ENCODE measurements at regions not wholly inside any gene's neighbourhood (a gene's known extent, or its start where the extent isn't known, plus 50 kb on each side); places are given as distances from the start of the nearest gene placed in this dataset.

DNA sequence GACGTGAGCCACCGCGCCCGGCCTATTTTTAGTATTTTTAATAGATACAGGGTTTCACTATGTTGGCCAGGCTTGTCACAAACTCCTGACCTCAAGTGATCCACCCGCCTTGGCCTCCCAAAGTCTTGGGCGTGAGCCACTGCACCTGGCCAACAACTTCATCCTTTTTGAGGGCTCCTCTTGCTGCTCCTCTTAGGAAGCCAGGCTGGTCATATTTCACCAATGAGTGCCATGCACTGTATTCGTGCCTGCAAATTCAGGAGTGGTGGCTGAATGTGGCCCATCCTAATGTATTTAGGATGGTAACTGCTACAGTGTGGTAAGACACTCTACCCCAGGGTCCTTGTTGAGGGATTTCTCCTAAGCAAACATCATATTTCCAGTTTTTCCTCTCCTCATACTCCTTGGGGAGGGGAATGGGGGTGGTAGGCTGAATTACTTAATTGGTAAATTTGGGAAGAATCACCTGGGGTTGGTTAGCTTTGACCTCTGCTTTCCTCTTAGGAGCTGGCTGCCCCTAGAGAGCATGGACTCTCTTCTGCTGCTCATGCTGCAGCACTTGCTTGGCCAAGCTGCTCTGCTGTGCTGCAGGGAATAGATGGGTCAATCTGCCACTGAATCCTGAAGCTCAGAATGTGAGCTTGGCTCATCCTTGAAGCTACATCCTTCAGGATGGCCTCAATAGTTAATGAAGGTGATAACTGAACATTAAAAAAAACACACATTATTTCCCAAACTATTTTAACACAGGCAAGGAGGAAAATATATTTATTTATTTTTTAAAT lies 167.4 kb downstream of the HS3ST1 start:
- no peak for TF ChIP-seq FOXA2 (IDR thresholded peaks at IDR 0.05)
- TF ChIP-seq ATF3 (IDR thresholded peaks at IDR 0.05) = no peak
- TF ChIP-seq, protein P1, sequence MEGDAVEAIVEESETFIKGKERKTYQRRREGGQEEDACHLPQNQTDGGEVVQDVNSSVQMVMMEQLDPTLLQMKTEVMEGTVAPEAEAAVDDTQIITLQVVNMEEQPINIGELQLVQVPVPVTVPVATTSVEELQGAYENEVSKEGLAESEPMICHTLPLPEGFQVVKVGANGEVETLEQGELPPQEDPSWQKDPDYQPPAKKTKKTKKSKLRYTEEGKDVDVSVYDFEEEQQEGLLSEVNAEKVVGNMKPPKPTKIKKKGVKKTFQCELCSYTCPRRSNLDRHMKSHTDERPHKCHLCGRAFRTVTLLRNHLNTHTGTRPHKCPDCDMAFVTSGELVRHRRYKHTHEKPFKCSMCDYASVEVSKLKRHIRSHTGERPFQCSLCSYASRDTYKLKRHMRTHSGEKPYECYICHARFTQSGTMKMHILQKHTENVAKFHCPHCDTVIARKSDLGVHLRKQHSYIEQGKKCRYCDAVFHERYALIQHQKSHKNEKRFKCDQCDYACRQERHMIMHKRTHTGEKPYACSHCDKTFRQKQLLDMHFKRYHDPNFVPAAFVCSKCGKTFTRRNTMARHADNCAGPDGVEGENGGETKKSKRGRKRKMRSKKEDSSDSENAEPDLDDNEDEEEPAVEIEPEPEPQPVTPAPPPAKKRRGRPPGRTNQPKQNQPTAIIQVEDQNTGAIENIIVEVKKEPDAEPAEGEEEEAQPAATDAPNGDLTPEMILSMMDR (IDR thresholded peaks at IDR 0.05; ENCODE audit: low read depth, low read length, missing input control) = no peak
- TF ChIP-seq, protein P2, sequence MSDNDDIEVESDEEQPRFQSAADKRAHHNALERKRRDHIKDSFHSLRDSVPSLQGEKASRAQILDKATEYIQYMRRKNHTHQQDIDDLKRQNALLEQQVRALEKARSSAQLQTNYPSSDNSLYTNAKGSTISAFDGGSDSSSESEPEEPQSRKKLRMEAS (IDR thresholded peaks at IDR 0.05) = no peak
- TF ChIP-seq YY1 (IDR thresholded peaks at IDR 0.05) = no peak
- no peak for TF ChIP-seq EGR1 (IDR thresholded peaks at IDR 0.05; ENCODE audit: low read depth in 2 of 2)
- no peak for TF ChIP-seq GABPA (IDR thresholded peaks at IDR 0.05 in 1 of 2, conservative IDR thresholded peaks at IDR 0.05 in 1 of 2)
- no peak for TF ChIP-seq RXRA (IDR thresholded peaks at IDR 0.05)
- TF ChIP-seq REST (IDR thresholded peaks at IDR 0.05) = no peak
- TF ChIP-seq RAD21 (IDR thresholded peaks at IDR 0.05) = no peak
- TF ChIP-seq ZBTB33 (IDR thresholded peaks at IDR 0.05) = no peak
- no peak for TF ChIP-seq TAF1 (conservative IDR thresholded peaks at IDR 0.05)
- TF ChIP-seq SP1 (IDR thresholded peaks at IDR 0.05) = no peak
- no peak for TF ChIP-seq JUND (IDR thresholded peaks at IDR 0.05)

All from liver (tissue), 3 donors.